ENCODE measurements at regions not wholly inside any gene's neighbourhood (a gene's known extent, or its start where the extent isn't known, plus 50 kb on each side); places are given as distances from the start of the nearest gene placed in this dataset.
A peak's percentile ranks its signal among the peaks of the same experiment; 100 is the strongest.

DNA sequence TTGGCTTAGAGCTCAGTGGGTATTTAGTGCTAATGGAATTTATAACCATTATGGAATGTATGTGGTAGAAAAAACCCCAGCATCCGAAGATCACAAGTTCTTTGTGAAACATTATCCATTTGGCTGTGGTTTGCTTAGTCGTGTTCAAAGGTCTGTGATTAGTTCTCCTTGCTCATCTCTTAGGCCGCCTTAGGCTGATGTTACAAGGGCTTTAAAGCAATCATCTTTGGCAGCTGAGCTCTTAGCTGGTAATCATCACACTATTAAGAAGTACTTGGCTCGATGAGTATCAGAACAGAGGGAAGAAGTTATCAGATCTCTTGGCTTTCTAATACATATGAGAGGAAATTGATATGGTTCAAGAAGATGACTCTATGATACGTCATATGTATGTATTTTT, 124.1 kb upstream of the E2F7 start:
- no peak for DNase-seq

- no peak for DNase-seq
These were observed 114.1 kb upstream of the E2F7 start for GRCh38 chr12:77179515-77179914.

DNA sequence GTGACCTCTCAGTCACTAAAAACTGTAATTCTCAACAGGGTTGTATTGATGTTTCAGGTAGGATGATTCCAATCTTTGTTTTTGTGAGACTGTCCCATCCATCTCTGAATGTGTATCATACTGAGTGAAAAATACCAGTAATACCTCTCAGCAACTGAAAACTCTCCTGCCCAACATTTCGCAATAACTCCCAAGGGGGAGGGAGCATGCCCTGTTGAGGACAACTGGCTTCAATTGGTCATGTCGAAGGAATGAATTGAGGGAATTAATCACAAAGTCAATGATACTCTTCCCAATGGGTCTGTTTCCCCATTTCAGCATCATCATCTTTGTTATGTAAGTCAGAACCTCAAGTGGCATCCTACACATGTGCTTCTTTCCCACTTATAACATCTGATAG, 102.4 kb upstream of the E2F7 start:
- no peak for DNase-seq

- DNase-seq, result no peak
These were observed 101.3 kb upstream of the E2F7 start for GRCh38 chr12:77166696-77167095.

- DNase-seq, result no peak
These were observed 98.0 kb upstream of the E2F7 start for GRCh38 chr12:77163074-77164038.

GRCh38 chr12:77161944-77162343, 96.6 kb upstream of the E2F7 start:
- no peak for DNase-seq

DNA sequence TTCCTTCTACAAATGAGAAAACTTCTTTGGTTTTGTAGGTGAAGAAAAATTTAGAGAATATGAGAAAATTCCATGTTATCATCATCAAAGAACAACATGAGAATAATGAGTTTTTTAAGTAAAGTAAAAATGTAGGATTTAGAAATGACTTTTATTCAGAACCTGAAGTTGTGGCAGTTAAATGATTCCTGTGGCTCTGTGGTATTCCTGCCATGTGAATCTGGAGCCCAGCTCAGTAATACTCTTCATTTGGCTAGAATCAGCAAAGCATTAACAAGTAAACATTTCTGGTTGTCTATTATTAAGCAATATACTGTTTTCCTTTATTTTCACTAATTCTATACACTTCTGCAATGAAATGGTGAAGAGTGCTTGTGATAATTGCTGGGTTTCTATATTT, 95.6 kb upstream of the E2F7 start:
- DNase-seq, result no peak

DNA sequence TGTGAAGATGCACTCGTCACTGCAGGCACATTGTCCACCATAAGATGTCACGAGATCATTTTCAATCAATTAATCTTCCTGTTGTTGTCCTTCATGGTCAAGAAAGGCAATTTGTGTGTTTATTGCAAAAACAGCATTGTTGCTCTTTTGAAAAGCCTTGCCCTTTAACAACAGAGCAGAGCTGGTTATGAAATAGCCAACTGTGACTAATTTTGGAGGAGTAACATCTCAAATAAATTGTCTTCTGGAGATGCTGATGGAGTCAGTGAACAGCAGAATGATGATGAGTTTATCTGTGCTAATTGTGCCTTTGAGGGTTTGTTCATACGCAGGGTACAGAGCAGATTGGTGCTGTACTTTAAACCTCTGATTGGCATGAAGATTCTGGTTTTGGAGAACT, 88.3 kb upstream of the E2F7 start:
- no peak for DNase-seq

DNA sequence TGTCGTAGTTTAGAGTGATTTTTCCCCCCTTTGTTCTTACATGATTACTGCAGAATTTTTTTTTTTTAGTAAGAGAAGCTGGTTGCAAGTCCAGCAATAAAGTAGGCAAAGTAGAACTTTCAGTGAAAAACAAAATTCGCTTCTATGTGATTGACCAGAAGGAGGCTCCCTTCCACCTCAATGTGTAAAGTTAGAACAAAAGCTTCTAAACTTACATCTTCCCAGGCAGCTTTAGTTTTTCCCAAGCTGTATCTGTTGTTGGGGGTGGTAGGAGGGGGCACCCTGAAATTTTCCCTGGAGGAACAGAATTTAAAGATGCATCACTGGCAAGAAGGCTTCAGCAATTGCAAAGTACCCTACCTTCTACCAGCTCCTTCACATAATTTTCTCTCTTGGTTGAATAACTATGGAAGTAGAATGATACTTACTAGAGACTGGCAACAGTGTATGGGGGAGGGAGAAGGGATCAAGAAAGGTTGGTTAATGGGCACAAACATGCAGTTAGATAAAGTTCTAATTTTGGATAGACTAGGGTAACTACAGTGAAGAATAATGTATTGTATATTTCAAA, 87.3 kb upstream of the E2F7 start:
- no peak for DNase-seq

- no peak for DNase-seq
These were observed 85.7 kb upstream of the E2F7 start for GRCh38 chr12:77151030-77151429.

DNA sequence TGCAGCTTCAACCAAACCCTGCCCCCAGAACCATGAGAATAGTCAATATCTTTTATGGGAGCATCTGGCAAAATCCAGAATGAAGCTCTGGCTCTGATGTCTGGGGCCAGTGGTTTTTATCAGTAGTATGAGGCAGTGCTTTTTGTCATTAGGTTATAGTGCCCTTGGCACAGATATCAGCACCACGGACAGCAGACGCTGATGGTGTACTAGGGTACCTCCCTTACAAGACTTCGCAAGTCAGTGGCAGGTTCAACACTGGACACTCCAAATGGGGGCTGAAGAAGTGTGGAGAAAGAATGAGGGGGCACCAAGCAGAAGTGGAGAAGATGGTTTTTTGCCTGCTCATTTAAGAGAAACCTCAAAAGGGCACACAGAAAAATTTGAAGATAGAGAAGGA, 68.2 kb upstream of the E2F7 start:
- DNase-seq, result no peak

- DNase-seq, result peak; percentile 20
These were observed 66.7 kb upstream of the E2F7 start for GRCh38 chr12:77131977-77132490.

- DNase-seq, result no peak
These were observed 64.8 kb upstream of the E2F7 start for GRCh38 chr12:77130193-77130592.

- no peak for DNase-seq
These were observed 59.4 kb upstream of the E2F7 start for GRCh38 chr12:77124767-77125166.

DNA sequence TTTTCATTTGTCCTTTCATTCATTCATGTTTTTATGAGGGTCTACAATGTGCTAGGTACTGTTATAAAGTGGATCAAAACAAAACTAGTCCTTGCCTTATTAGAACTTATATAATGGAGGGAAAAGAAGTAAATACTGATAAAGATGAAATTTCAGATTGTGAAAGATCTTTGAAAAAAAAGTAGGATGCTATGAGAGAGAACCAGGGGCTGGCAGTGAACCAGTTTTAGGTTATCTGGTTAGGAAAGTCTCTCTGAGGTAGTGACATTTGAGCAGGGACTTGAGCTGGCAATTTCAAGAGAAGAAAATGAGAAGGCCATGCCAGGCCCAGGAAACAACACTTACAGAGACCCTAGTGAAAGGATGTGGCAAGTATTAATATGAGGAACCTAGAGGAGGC, 57.3 kb upstream of the E2F7 start:
- no peak for DNase-seq

GRCh38 chr12:77122236-77122635, 56.9 kb upstream of the E2F7 start:
- no peak for DNase-seq

- DNase-seq, result no peak
These were observed 55.1 kb upstream of the E2F7 start for GRCh38 chr12:77120156-77121085.

DNA sequence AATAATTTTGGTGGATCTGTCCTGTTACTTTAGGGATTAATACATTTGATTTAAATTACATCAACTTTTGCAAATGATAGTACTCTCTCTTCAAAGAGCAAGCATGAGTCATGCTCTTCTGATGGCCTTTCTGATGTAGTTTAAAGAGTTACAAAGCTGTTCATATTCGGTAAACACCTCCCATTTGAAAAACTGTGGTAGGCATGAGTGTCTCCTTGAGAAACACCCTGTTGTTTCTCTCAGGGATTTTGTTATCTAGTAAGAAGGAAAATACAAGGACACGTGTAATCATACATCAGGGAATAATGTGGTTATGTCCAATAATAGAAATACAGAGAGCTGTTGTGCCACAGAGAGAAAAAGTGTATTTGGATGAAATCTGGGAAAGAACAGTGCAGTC, 53.3 kb upstream of the E2F7 start:
- no peak for DNase-seq

GRCh38 chr12:77116277-77116676, 50.9 kb upstream of the E2F7 start:
- DNase-seq, result no peak

DNA sequence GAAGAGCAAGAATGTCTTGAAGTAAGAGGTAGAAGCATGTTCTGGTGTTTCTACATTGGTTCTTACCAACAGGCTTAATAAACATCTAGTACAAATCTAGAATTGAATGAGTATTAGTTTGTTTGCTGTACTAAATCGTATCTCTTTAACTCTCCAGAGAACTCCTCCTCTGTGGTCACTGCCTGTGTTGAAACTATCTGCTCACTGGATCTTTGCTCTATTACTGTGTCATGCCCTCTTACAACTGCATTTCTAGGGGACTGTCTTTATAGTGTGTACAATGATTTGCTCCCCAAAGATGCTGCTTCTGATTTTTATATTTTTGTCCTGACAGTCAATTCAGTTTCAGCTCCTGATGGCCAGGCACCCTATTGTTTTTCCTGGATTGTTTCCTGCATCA, 50.1 kb upstream of the E2F7 start:
- no peak for DNase-seq
